HepG2 (cell line): ENCODE measurements at regions not wholly inside any gene's neighbourhood (a gene's known extent, or its start where the extent isn't known, plus 50 kb on each side); places are given as distances from the start of the nearest gene placed in this dataset.

Experiments
- ATAC-seq: fragments of 200-7000 bp; cut with Tn5 transposase; 3 replicates; pipeline ENCODE4 v1.9.1; 2020; ENCODE audit warnings: mild to moderate bottlenecking, moderate library complexity
- BruUV-seq: library from RNA; stranded (reverse); fragments of 400-500 nt; replicated peaks from 2 replicates; lab custom pipeline; 2021; lab: Mats Ljungman, UMichigan
- CTCF ChIA-PET: fragments of 300-600 bp; formaldehyde crosslinking; extraction: SDS; loops from one replicate; lab custom pipeline; 2021; ENCODE audit warnings: low total read pairs, inconsistent platforms, low intra/inter-chr PET ratio; lab: Yijun Ruan, JAX
- POLR2A ChIA-PET: fragments of 350-600 bp; sonication (Branson Sonifier 250); formaldehyde crosslinking; loops from one replicate; lab custom pipeline; 2020; ENCODE audit warnings: antibody characterized with exemption, inconsistent platforms; lab: Yijun Ruan, JAX
- DNase-seq: peaks from one replicate; pipeline ENCODE4 v3.0.0-alpha.2; 2015; ENCODE audit warnings: low spot score
- FAIRE-seq: peaks from 3 replicates; lab custom pipeline; 2011; peaks lifted over from hg19 to GRCh38; lab: Jason Lieb, UNC
- H2AFZ ChIP-seq: one replicate; pipeline ENCODE4 v1.6.1; 2011; ENCODE audit warnings: low read length, inconsistent platforms
- H3K27ac ChIP-seq: fragments of 300-600 bp; 3 replicates; pipeline ENCODE4 v1.8.0; 2011; ENCODE audit warnings: mixed run types, mild to moderate bottlenecking, mixed read lengths, low read length, inconsistent platforms; ENCODE audit not compliant: insufficient read depth; ENCODE audit errors: extremely low read length
- H3K27me3 ChIP-seq, 2 experiments: fragments of 200-600 bp in 1 of 2; 2 replicates in 1 of 2; 3 replicates in 1 of 2; pipeline versions ENCODE4 v1.6.0 to v1.8.0; 2011; ENCODE audit warnings: low read length in 2 of 2, mild to moderate bottlenecking in 2 of 2, moderate library complexity in 2 of 2, inconsistent platforms in 1 of 2; ENCODE audit not compliant: insufficient read depth in 2 of 2, control insufficient read depth in 1 of 2
- H3K36me3 ChIP-seq, 2 experiments: fragments of 200-600 bp in 1 of 2; replicated peaks in 1 of 2; 2 replicates in 1 of 2; 3 replicates in 1 of 2; pipeline versions ENCODE4 v1.5.1 to v1.8.0; 2011; ENCODE audit warnings: low read length in 2 of 2, inconsistent platforms in 1 of 2; ENCODE audit not compliant: insufficient read depth in 2 of 2, control insufficient read depth in 1 of 2
- H3K4me1 ChIP-seq: 2 replicates; pipeline ENCODE4 v1.5.1; 2012; ENCODE audit warnings: low read length, inconsistent platforms; ENCODE audit not compliant: insufficient read depth
- H3K4me2 ChIP-seq: 2 replicates; pipeline ENCODE4 v1.6.0; 2011; ENCODE audit warnings: low read depth, low read length, inconsistent platforms
- H3K4me3 ChIP-seq, 3 experiments: fragments of 200-600 bp in 1 of 3; sonication (generic), shearing (Covaris generic) in 1 of 3; replicated peaks in 1 of 3; 2 replicates each; pipeline ENCODE4 v1.5.1; 2011 to 2016; ENCODE audit warnings: low read length in 3 of 3, inconsistent platforms in 2 of 3, low read depth in 2 of 3, mild to moderate bottlenecking in 2 of 3, control low read depth in 1 of 3, mixed read lengths in 1 of 3; ENCODE audit not compliant: insufficient read depth in 1 of 3
- H3K79me2 ChIP-seq: one replicate; pipeline ENCODE4 v1.6.1; 2011; ENCODE audit warnings: low read length, inconsistent platforms; ENCODE audit not compliant: insufficient read depth
- H3K9ac ChIP-seq: 2 replicates; pipeline ENCODE4 v1.6.0; 2011; ENCODE audit warnings: mild to moderate bottlenecking, low read depth, low read length, inconsistent platforms; ENCODE audit not compliant: insufficient read depth
- H3K9me3 ChIP-seq: 2 replicates; pipeline ENCODE4 v1.5.1; 2012; ENCODE audit warnings: mild to moderate bottlenecking, low read length
- H4K20me1 ChIP-seq: 2 replicates; pipeline ENCODE4 v1.6.0; 2011; ENCODE audit warnings: inconsistent platforms, mild to moderate bottlenecking, low read length, moderate library complexity; ENCODE audit not compliant: insufficient read depth
- EHMT2 ChIP-seq: fragments of 200-600 bp; sonication (generic); IDR thresholded peaks from 2 replicates; pipeline ENCODE4 v1.7.0; 2017; ENCODE audit warnings: antibody characterized with exemption, low read depth, low read length, borderline replicate concordance
- GFI1 ChIP-seq: sonication (generic); formaldehyde crosslinking; IDR thresholded peaks from 2 replicates; pipeline ENCODE4 v1.5.0; 2020; ENCODE audit warnings: missing genetic modification reagents, mild to moderate bottlenecking, borderline replicate concordance
- HNRNPL ChIP-seq: fragments of 200-400 bp; formaldehyde crosslinking; IDR thresholded peaks from 2 replicates; pipeline ENCODE4 v1.6.1; 2017; ENCODE audit warnings: mild to moderate bottlenecking, low read depth, low read length
- KLF13 ChIP-seq: sonication (generic); formaldehyde crosslinking; IDR thresholded peaks from 2 replicates; pipeline ENCODE4 v1.4.0; 2020; ENCODE audit warnings: mild to moderate bottlenecking, missing genetic modification reagents
- NR1H2 ChIP-seq: sonication (generic); formaldehyde crosslinking; IDR thresholded peaks from 2 replicates; pipeline ENCODE4 v1.8.1; 2022; ENCODE audit warnings: low read depth, missing genetic modification reagents, borderline replicate concordance
- NRL ChIP-seq: sonication (generic); formaldehyde crosslinking; IDR thresholded peaks from 2 replicates; pipeline ENCODE4 v1.5.0; 2020; ENCODE audit warnings: missing genetic modification reagents, mild to moderate bottlenecking, moderate library complexity, borderline replicate concordance
- SMAD1 ChIP-seq: sonication (generic); formaldehyde crosslinking; IDR thresholded peaks from 2 replicates; pipeline ENCODE4 v1.4.0; 2020; ENCODE audit warnings: missing genetic modification reagents, low read depth, mild to moderate bottlenecking, borderline replicate concordance
- SMAD3 ChIP-seq: sonication (generic); formaldehyde crosslinking; IDR thresholded peaks from 2 replicates; pipeline ENCODE4 v1.4.0; 2020; ENCODE audit warnings: missing genetic modification reagents
- SMYD3 ChIP-seq: sonication (generic); formaldehyde crosslinking; IDR thresholded peaks from 2 replicates; pipeline ENCODE4 v1.8.1; 2023; ENCODE audit warnings: mild to moderate bottlenecking, missing genetic modification reagents
- XRCC5 ChIP-seq: fragments of 200-400 bp; formaldehyde crosslinking; optimal IDR thresholded peaks from 2 replicates; pipeline ENCODE3; 2017; ENCODE audit warnings: mild to moderate bottlenecking, low read length
- ZFP36 ChIP-seq: fragments of 150-350 bp; IDR thresholded peaks from 2 replicates; pipeline ENCODE4 v1.6.1; 2018; ENCODE audit warnings: borderline replicate concordance, low read length, low read depth; ENCODE audit not compliant: partially characterized antibody
- ZNF737 ChIP-seq: sonication (generic); formaldehyde crosslinking; IDR thresholded peaks from 2 replicates; pipeline ENCODE4 v1.5.0; 2020; ENCODE audit warnings: missing genetic modification reagents, mild to moderate bottlenecking, borderline replicate concordance
- ZNF772 ChIP-seq: sonication (generic); formaldehyde crosslinking; IDR thresholded peaks from 2 replicates; pipeline ENCODE4 v1.5.0; 2020; ENCODE audit warnings: mild to moderate bottlenecking, missing genetic modification reagents
- WGBS: methylation state at CpG from one replicate; pipeline ENCODE4 v1.1.6; 2017; ENCODE audit warnings: low lambda C conversion rate; 5-methylcytosine and 5-hydroxymethylcytosine counted together
- in situ Hi-C: cut with HindIII; loops from 2 replicates; pipeline ENCODE4 v1.10.0; 2017; ENCODE audit warnings: low pct_unique_long_range_greater_than_20kb; ENCODE audit not compliant: extremely low pct_ligation_motif_present
- intact Hi-C: fragments of 100-400 bp; cut with micrococcal nuclease; formaldehyde crosslinking; loops from one replicate; pipeline ENCODE4 v1.10.0; 2022; ENCODE audit not compliant: unreplicated experiment
- TF ChIP-seq, protein P1 (sequence below): sonication (generic); formaldehyde crosslinking; conservative IDR thresholded peaks from 2 replicates; pipeline ENCODE4 v1.4.0; 2020; ENCODE audit warnings: missing genetic modification reagents
- TF ChIP-seq, protein P2 (sequence below): sonication (generic); formaldehyde crosslinking; IDR thresholded peaks from 2 replicates; pipeline ENCODE4 v1.8.1; 2023; ENCODE audit warnings: mild to moderate bottlenecking, missing genetic modification reagents
- TF ChIP-seq, protein P3 (sequence below): sonication (generic); formaldehyde crosslinking; conservative IDR thresholded peaks from 2 replicates; pipeline ENCODE4 v1.4.0; 2020; ENCODE audit warnings: missing genetic modification reagents

DNA sequence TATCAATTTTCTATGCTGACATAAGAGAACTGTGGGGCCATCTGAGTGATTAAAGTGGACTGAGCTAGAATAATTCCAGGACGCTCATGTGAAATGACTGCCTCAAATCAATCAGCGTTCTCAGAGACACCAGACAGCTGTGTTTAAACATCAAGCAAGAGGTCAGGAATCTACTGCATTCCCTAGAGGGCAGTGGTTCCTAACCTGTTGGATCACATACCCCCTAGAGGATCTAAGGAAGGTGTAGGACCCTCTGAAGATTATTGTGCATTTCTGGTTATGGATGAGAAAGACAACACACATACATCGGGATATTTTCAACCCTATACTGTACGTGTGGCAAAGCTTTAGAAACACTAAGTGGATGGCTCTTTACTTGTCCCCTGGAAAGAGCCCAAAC, 51.8 kb upstream of the FREM2 start:
- CTCF ChIA-PET: no interaction called here
- Histone ChIP-seq H3K9me3 (no peaks in the 10 kb centered on the region), H3K9ac (no peak overlapping the region), H3K27ac (no peak overlapping the region), H3K79me2 (no peaks in the 10 kb centered on the region), H3K4me3 (no peak overlapping the region), H4K20me1 (no peaks in the 10 kb centered on the region), H3K27me3 (no peaks in the 10 kb centered on the region), H2AFZ (no peak overlapping the region), H3K4me2 (no peak overlapping the region), H3K4me1 (no peaks in the 10 kb centered on the region), H3K36me3 (no peaks in the 10 kb centered on the region)
- POLR2A ChIA-PET: no interaction called here
- no TSS peak for BruUV-seq
- WGBS: 10% methylated on average over 4 of the region's 4 CpGs
- TF ChIP-seq NR1H2 (CRISPR knock-in tag) (no peak), SMYD3 (no peak)
- in situ Hi-C loops: no loop called here
- FAIRE-seq (no peak), ATAC-seq (no peak; the same call in 2 of the 3 replicates), DNase-seq (no peak)
- intact Hi-C loops: no loop called here

DNA sequence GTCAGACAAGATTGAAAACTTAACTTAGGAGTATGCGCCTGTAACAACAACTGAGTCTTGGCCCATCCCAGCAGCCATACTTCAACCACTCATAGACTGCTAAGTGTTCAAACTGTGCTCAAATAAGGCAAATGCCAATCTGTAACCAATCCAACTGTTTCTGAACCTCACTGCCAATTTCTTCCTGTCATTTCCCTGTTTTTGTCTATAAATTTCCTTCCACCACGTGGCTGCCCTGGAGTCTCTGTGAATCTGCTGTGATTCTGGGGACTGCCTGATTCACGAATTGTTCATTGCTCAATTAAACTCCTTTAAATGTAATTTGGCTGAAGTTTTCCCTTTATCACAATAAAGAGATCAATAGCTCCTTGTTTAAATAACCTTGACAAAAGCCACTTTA, 50.8 kb upstream of the FREM2 start:
- H3K36me3 ChIP-seq: no peaks in the 10 kb centered on the region
- no peak overlapping the region for H3K4me2 ChIP-seq
- WGBS: 32% methylated on average over 3 of the region's 3 CpGs
- DNase-seq (no peak), FAIRE-seq (no peak), ATAC-seq (no peak)
- no peak overlapping the region for H2AFZ ChIP-seq
- intact Hi-C loops (no loop called here), in situ Hi-C loops (no loop called here)
- H3K79me2 ChIP-seq: no peaks in the 10 kb centered on the region
- H4K20me1 ChIP-seq: no peaks in the 10 kb centered on the region
- BruUV-seq: no TSS peak
- CTCF ChIA-PET: no interaction called here
- no peak overlapping the region for H3K9ac ChIP-seq
- no peak overlapping the region for H3K4me3 ChIP-seq
- POLR2A ChIA-PET: no interaction called here
- H3K27ac ChIP-seq: no peak overlapping the region
- no peaks in the 10 kb centered on the region for H3K27me3 ChIP-seq
- no peaks in the 10 kb centered on the region for H3K4me1 ChIP-seq
- no peaks in the 10 kb centered on the region for H3K9me3 ChIP-seq
- TF ChIP-seq ZNF772 (CRISPR knock-in tag) (no peak), EHMT2 (no peak), SMAD3 (CRISPR knock-in tag) (no peak), ZNF737 (no peak), XRCC5 (no peak), ZFP36 (no peak), HNRNPL (no peak), SMAD1 (CRISPR knock-in tag) (no peak), KLF13 (CRISPR knock-in tag) (no peak), NRL (CRISPR knock-in tag) (no peak), GFI1 (CRISPR knock-in tag) (no peak)
- TF ChIP-seq, protein P1, sequence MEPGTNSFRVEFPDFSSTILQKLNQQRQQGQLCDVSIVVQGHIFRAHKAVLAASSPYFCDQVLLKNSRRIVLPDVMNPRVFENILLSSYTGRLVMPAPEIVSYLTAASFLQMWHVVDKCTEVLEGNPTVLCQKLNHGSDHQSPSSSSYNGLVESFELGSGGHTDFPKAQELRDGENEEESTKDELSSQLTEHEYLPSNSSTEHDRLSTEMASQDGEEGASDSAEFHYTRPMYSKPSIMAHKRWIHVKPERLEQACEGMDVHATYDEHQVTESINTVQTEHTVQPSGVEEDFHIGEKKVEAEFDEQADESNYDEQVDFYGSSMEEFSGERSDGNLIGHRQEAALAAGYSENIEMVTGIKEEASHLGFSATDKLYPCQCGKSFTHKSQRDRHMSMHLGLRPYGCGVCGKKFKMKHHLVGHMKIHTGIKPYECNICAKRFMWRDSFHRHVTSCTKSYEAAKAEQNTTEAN: no peak
- TF ChIP-seq, protein P2, sequence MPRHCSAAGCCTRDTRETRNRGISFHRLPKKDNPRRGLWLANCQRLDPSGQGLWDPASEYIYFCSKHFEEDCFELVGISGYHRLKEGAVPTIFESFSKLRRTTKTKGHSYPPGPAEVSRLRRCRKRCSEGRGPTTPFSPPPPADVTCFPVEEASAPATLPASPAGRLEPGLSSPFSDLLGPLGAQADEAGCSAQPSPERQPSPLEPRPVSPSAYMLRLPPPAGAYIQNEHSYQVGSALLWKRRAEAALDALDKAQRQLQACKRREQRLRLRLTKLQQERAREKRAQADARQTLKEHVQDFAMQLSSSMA (CRISPR knock-in tag): no peak
- TF ChIP-seq, protein P3, sequence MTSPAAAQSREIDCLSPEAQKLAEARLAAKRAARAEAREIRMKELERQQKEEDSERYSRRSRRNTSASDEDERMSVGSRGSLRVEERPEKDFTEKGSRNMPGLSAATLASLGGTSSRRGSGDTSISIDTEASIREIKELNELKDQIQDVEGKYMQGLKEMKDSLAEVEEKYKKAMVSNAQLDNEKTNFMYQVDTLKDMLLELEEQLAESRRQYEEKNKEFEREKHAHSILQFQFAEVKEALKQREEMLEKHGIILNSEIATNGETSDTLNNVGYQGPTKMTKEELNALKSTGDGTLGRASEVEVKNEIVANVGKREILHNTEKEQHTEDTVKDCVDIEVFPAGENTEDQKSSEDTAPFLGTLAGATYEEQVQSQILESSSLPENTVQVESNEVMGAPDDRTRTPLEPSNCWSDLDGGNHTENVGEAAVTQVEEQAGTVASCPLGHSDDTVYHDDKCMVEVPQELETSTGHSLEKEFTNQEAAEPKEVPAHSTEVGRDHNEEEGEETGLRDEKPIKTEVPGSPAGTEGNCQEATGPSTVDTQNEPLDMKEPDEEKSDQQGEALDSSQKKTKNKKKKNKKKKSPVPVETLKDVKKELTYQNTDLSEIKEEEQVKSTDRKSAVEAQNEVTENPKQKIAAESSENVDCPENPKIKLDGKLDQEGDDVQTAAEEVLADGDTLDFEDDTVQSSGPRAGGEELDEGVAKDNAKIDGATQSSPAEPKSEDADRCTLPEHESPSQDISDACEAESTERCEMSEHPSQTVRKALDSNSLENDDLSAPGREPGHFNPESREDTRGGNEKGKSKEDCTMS (CRISPR knock-in tag): no peak
